DOHH2 (cell line): ENCODE measurements at regions not wholly inside any gene's neighbourhood (a gene's known extent, or its start where the extent isn't known, plus 50 kb on each side); places are given as distances from the start of the nearest gene placed in this dataset.

ENCODE experiments used
- H3F3A ChIP-seq: fragments of 200-600 bp; sonication (generic), shearing (Covaris generic); 2 replicates; pipeline ENCODE4 v1.6.0; 2016; ENCODE audit warnings: antibody characterized with exemption, mild to moderate bottlenecking; ENCODE audit not compliant: control insufficient read depth, insufficient read depth
- H3K27ac ChIP-seq: fragments of 200-600 bp; sonication (generic); 2 replicates; pipeline ENCODE4 v1.5.1; 2014; ENCODE audit warnings: low read depth, mild to moderate bottlenecking, low read length, moderate library complexity
- H3K27me3 ChIP-seq: fragments of 200-600 bp; sonication (generic); 2 replicates; pipeline ENCODE4 v1.6.1; 2014; ENCODE audit warnings: mild to moderate bottlenecking, low read length, mixed read lengths; ENCODE audit not compliant: control insufficient read depth
- H3K36me3 ChIP-seq: fragments of 200-600 bp; sonication (generic); 2 replicates; pipeline ENCODE4 v1.6.1; 2014; ENCODE audit warnings: mild to moderate bottlenecking, low read length, moderate library complexity, mixed read lengths; ENCODE audit not compliant: control insufficient read depth
- H3K4me1 ChIP-seq: fragments of 200-600 bp; sonication (generic); 2 replicates; pipeline ENCODE4 v1.6.1; 2014; ENCODE audit warnings: mild to moderate bottlenecking, low read length, mixed read lengths; ENCODE audit not compliant: control insufficient read depth
- H3K4me2 ChIP-seq: fragments of 200-600 bp; sonication (generic); 2 replicates; pipeline ENCODE4 v1.6.0; 2014; ENCODE audit warnings: mild to moderate bottlenecking, low read length, moderate library complexity
- H3K4me3 ChIP-seq: fragments of 200-600 bp; sonication (generic); 2 replicates; pipeline ENCODE4 v1.5.1; 2014; ENCODE audit warnings: mild to moderate bottlenecking, low read length, mixed read lengths
- H3K79me2 ChIP-seq: fragments of 200-600 bp; sonication (generic); 2 replicates; pipeline ENCODE4 v1.6.1; 2014; ENCODE audit warnings: mild to moderate bottlenecking, low read length, mixed read lengths; ENCODE audit not compliant: control insufficient read depth
- H3K9me2 ChIP-seq: fragments of 200-600 bp; sonication (generic); replicated peaks from 2 replicates; pipeline ENCODE4 v1.6.1; 2014; ENCODE audit warnings: mild to moderate bottlenecking, low read length, mixed read lengths; ENCODE audit not compliant: control insufficient read depth
- H3K9me3 ChIP-seq: fragments of 200-600 bp; sonication (generic); 2 replicates; pipeline ENCODE4 v1.6.1; 2014; ENCODE audit warnings: antibody characterized with exemption, low read length, mixed read lengths; ENCODE audit not compliant: control insufficient read depth, insufficient read depth
- H4K20me1 ChIP-seq: fragments of 200-600 bp; sonication (generic); 2 replicates; pipeline ENCODE4 v1.6.0; 2014; ENCODE audit warnings: low read depth, mild to moderate bottlenecking, antibody characterized with exemption, low read length, moderate library complexity; ENCODE audit not compliant: control insufficient read depth, insufficient read depth
- CTCF ChIP-seq: fragments of 200-600 bp; sonication (generic); IDR thresholded peaks from one replicate; pipeline ENCODE4 v1.5.1; 2014; ENCODE audit warnings: antibody characterized with exemption, mild to moderate bottlenecking, low read depth, low read length; ENCODE audit not compliant: poor library complexity, severe bottlenecking
- EZH2phosphoT487 ChIP-seq: fragments of 200-600 bp; sonication (generic); IDR thresholded peaks from 2 replicates; pipeline ENCODE4 v1.6.1; 2017; ENCODE audit warnings: borderline replicate concordance, mild to moderate bottlenecking, antibody characterized with exemption, low read length, moderate library complexity, mixed read lengths

GRCh38 chr4:104818579-104818978, 323.9 kb upstream of the CXXC4 start:
- Histone ChIP-seq H3K4me3 (no peak overlapping the region), H3K79me2 (no peaks in the 10 kb centered on the region), H3K9me3 (no peaks in the 10 kb centered on the region), H3K9me2 (no peaks in the 10 kb centered on the region), H3K4me2 (no peak overlapping the region), H3K27ac (no peak overlapping the region), H3F3A (no peaks in the 10 kb centered on the region), H3K4me1 (no peaks in the 10 kb centered on the region), H3K27me3 (no peaks in the 10 kb centered on the region), H3K36me3 (no peaks in the 10 kb centered on the region), H4K20me1 (no peaks in the 10 kb centered on the region)
- TF ChIP-seq EZH2phosphoT487, result no peak
- no peak for TF ChIP-seq CTCF

GRCh38 chr4:104826171-104826570, 320.5 kb upstream of the TET2 start:
- no peaks in the 10 kb centered on the region for H3K79me2 ChIP-seq
- no peaks in the 10 kb centered on the region for H4K20me1 ChIP-seq
- no peak overlapping the region for H3K4me3 ChIP-seq
- no peaks in the 10 kb centered on the region for H3F3A ChIP-seq
- H3K4me1 ChIP-seq, result no peaks in the 10 kb centered on the region
- H3K9me2 ChIP-seq, result no peaks in the 10 kb centered on the region
- H3K36me3 ChIP-seq, result no peaks in the 10 kb centered on the region
- H3K27ac ChIP-seq, result no peak overlapping the region
- H3K27me3 ChIP-seq, result no peaks in the 10 kb centered on the region
- H3K9me3 ChIP-seq, result no peaks in the 10 kb centered on the region
- H3K4me2 ChIP-seq, result no peak overlapping the region
- TF ChIP-seq EZH2phosphoT487 (no peak), CTCF (no peak)

GRCh38 chr4:104829761-104830160, 316.9 kb upstream of the TET2 start:
- Histone ChIP-seq H3K27me3 (no peaks in the 10 kb centered on the region), H4K20me1 (no peaks in the 10 kb centered on the region), H3K9me3 (no peaks in the 10 kb centered on the region), H3F3A (no peaks in the 10 kb centered on the region), H3K79me2 (no peaks in the 10 kb centered on the region), H3K36me3 (no peaks in the 10 kb centered on the region), H3K9me2 (no peaks in the 10 kb centered on the region), H3K4me2 (no peak overlapping the region), H3K4me1 (no peaks in the 10 kb centered on the region), H3K27ac (no peak overlapping the region), H3K4me3 (no peak overlapping the region)
- TF ChIP-seq EZH2phosphoT487 (no peak), CTCF (no peak)
